ENCODE measurements at regions not wholly inside any gene's neighbourhood (a gene's known extent, or its start where the extent isn't known, plus 50 kb on each side); places are given as distances from the start of the nearest gene placed in this dataset.

- Histone ChIP-seq H3K27ac (no peak overlapping the region), H3K4me3 (no peak overlapping the region), H3K36me3 (no peaks in the 10 kb centered on the region), H3K27me3 (no peaks in the 10 kb centered on the region), H3K9ac (no peak overlapping the region), H4K20me1 (ENCODE audit: low read depth) (no peaks in the 10 kb centered on the region), H2AFZ (replicated peaks) (peak overlapping the region; percentile 37), H3K4me2 (no peak overlapping the region), H3K9me3 (ENCODE audit: low read depth) (no peaks in the 10 kb centered on the region), H3K79me2 (ENCODE audit: low read depth) (no peaks in the 10 kb centered on the region), H3K4me1 (peaks cover 13% of the 10 kb centered on the region), H3F3A (ENCODE audit: low read depth) (no peaks in the 10 kb centered on the region)
- TF ChIP-seq EZH2phosphoT487 (IDR thresholded peaks at IDR 0.05) (no peak), CTCF (IDR thresholded peaks at IDR 0.05) (no peak), EZH2 (IDR thresholded peaks at IDR 0.05) (no peak)
- Mint-ChIP-seq H3K4me3 (no peak overlapping the region), H3K27me3 (ENCODE audit: insufficient read depth, low read depth) (no peaks in the 10 kb centered on the region), H3K36me3 (peaks cover 7% of the 10 kb centered on the region), H3K9me3 (peaks cover 15% of the 10 kb centered on the region), H3K4me1 (peaks cover 36% of the 10 kb centered on the region), H3K27ac (peak overlapping the region; percentile 94)
- DNase-seq (ENCODE audit: low spot score): peak; percentile 4
Measured at GRCh38 chr13:75071395-75071794, 410.6 kb downstream of the TBC1D4 start.

GRCh38 chr13:75061909-75062308 is 420.1 kb downstream of the TBC1D4 start:
- no peaks in the 10 kb centered on the region for H3K79me2 ChIP-seq (ENCODE audit: low read depth)
- Mint-ChIP-seq H3K4me3 (no peak overlapping the region), H3K4me1 (no peaks in the 10 kb centered on the region), H3K27me3 (ENCODE audit: insufficient read depth, low read depth) (no peaks in the 10 kb centered on the region), H3K9me3 (peaks cover 20% of the 10 kb centered on the region), H3K27ac (no peak overlapping the region), H3K36me3 (peaks cover 2% of the 10 kb centered on the region)
- no peaks in the 10 kb centered on the region for H3K27me3 ChIP-seq
- no peaks in the 10 kb centered on the region for H3K9me3 ChIP-seq (ENCODE audit: low read depth)
- no peaks in the 10 kb centered on the region for H4K20me1 ChIP-seq (ENCODE audit: low read depth)
- H3K36me3 ChIP-seq: no peaks in the 10 kb centered on the region
- H3K9ac ChIP-seq: no peak overlapping the region
- H3K4me3 ChIP-seq: no peak overlapping the region
- no peak for DNase-seq (ENCODE audit: low spot score)
- H3K4me2 ChIP-seq: no peak overlapping the region
- no peaks in the 10 kb centered on the region for H3K4me1 ChIP-seq
- H2AFZ ChIP-seq (replicated peaks): no peak overlapping the region
- TF ChIP-seq CTCF (IDR thresholded peaks at IDR 0.05) (no peak), EZH2phosphoT487 (IDR thresholded peaks at IDR 0.05) (no peak), EZH2 (IDR thresholded peaks at IDR 0.05) (no peak)
- no peak overlapping the region for H3K27ac ChIP-seq
- no peaks in the 10 kb centered on the region for H3F3A ChIP-seq (ENCODE audit: low read depth)

- Mint-ChIP-seq H3K27me3 (ENCODE audit: insufficient read depth, low read depth) (no peaks in the 10 kb centered on the region), H3K27ac (no peak overlapping the region), H3K4me3 (no peak overlapping the region), H3K36me3 (no peaks in the 10 kb centered on the region), H3K4me1 (peaks cover 6% of the 10 kb centered on the region), H3K9me3 (peaks cover 13% of the 10 kb centered on the region)
- no peak overlapping the region for H3K9ac ChIP-seq
- no peak overlapping the region for H2AFZ ChIP-seq (replicated peaks)
- H3K4me2 ChIP-seq: no peak overlapping the region
- H3K79me2 ChIP-seq (ENCODE audit: low read depth): no peaks in the 10 kb centered on the region
- H3K27me3 ChIP-seq: no peaks in the 10 kb centered on the region
- no peaks in the 10 kb centered on the region for H3F3A ChIP-seq (ENCODE audit: low read depth)
- no peaks in the 10 kb centered on the region for H3K9me3 ChIP-seq (ENCODE audit: low read depth)
- TF ChIP-seq EZH2 (IDR thresholded peaks at IDR 0.05): no peak
- no peak for TF ChIP-seq EZH2phosphoT487 (IDR thresholded peaks at IDR 0.05)
- no peaks in the 10 kb centered on the region for H3K4me1 ChIP-seq
- no peak for DNase-seq (ENCODE audit: low spot score)
- no peak overlapping the region for H3K4me3 ChIP-seq
- no peak overlapping the region for H3K27ac ChIP-seq
- no peaks in the 10 kb centered on the region for H4K20me1 ChIP-seq (ENCODE audit: low read depth)
- H3K36me3 ChIP-seq: no peaks in the 10 kb centered on the region
Measured at GRCh38 chr13:75055296-75055695, 426.7 kb downstream of the TBC1D4 start.

GRCh38 chr13:75052616-75053015 is 429.4 kb downstream of the TBC1D4 start:
- no peak overlapping the region for H3K9ac ChIP-seq
- no peak overlapping the region for H3K4me2 ChIP-seq
- DNase-seq (ENCODE audit: low spot score): no peak
- H3K9me3 ChIP-seq (ENCODE audit: low read depth): no peaks in the 10 kb centered on the region
- Mint-ChIP-seq H3K27ac (no peak overlapping the region), H3K36me3 (no peaks in the 10 kb centered on the region), H3K9me3 (peaks cover 4% of the 10 kb centered on the region), H3K27me3 (ENCODE audit: insufficient read depth, low read depth) (no peaks in the 10 kb centered on the region), H3K4me1 (peaks cover 11% of the 10 kb centered on the region), H3K4me3 (no peak overlapping the region)
- H3K27ac ChIP-seq: no peak overlapping the region
- H2AFZ ChIP-seq (replicated peaks): no peak overlapping the region
- TF ChIP-seq EZH2phosphoT487 (IDR thresholded peaks at IDR 0.05) (no peak), CTCF (IDR thresholded peaks at IDR 0.05) (no peak), EZH2 (IDR thresholded peaks at IDR 0.05) (no peak)
- no peaks in the 10 kb centered on the region for H3K36me3 ChIP-seq
- no peaks in the 10 kb centered on the region for H3F3A ChIP-seq (ENCODE audit: low read depth)
- H3K4me3 ChIP-seq: no peak overlapping the region
- H3K4me1 ChIP-seq: no peaks in the 10 kb centered on the region
- H3K27me3 ChIP-seq: no peaks in the 10 kb centered on the region
- H4K20me1 ChIP-seq (ENCODE audit: low read depth): no peaks in the 10 kb centered on the region
- H3K79me2 ChIP-seq (ENCODE audit: low read depth): no peaks in the 10 kb centered on the region

All from neural progenitor cell (in vitro differentiated cells).